RPMI7951 (cell line): ENCODE measurements at regions not wholly inside any gene's neighbourhood (a gene's known extent, or its start where the extent isn't known, plus 50 kb on each side); places are given as distances from the start of the nearest gene placed in this dataset.
A peak's percentile ranks its signal among the peaks of the same experiment; 100 is the strongest.
"Not testable (repeated sequence)": the region's sequence is repeated elsewhere in the genome, so short reads cannot be mapped to it uniquely, and the experiment has no call there.

Experiments
- DNase-seq: peaks from one replicate; pipeline ENCODE4 v3.0.0-alpha.2; 2012; ENCODE audit warnings: low read depth

DNA sequence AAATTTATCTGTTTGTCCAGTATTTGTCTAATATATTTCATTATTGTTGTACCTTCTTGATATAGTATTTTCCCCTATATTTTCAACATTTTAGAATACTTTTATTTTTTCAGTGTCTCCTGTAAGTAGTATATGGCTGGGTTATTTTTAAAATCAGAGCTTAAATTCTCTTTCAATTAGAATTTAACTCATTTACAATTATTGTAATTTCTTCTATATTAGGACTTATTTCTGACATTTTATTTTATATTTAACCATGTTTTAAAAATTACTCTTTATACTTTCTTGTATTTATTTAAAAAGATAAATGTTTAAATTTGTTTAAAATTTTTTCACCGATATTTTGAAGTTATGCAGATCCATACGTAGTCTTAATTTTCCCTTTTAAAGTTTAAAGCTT, 220.0 kb upstream of the NPVF start:
- DNase-seq: no peak

DNA sequence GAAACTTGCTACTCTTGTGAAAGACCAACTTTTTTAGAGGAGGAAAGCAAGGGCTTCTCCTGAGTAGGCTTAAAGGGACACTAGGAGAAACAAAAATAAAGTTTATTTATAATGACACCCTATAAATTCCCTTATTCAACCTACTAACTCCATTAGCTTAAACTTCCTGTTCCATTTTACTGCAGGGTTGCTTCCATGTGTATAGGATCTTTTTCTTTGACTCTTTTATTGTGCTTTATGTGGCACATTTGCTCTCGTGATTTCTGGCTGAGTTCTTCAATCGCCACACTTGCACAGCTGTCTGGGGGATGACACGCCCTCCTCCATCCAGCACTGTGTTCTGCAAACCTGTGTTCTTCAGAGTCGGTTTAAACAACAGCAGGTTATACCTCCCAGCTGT, 225.7 kb upstream of the NPVF start:
- DNase-seq: no peak

DNA sequence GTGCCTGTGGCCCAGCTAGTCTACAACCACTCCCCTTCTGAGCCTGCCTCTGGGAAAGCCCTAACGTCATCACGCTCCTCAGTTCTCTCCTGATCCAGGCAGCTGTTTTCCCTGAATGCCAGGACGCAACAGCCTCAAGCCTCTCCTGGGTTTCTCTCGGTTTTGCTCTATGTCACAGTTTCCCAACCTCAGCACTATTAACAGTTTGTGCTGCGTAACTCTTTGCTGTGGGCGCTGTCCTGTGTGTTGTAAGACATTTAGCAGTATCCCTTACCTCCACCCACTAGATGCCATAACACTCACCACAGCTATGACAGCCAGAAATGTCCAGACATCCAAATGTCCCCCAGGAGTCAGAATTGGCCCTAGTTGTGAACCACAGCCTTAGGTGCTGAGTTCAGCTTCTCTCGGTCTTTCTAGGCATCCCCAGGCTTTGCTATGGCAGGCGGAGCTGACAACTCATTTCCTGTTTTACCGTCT, 226.3 kb upstream of the NPVF start:
- DNase-seq: peak; percentile 37

DNA sequence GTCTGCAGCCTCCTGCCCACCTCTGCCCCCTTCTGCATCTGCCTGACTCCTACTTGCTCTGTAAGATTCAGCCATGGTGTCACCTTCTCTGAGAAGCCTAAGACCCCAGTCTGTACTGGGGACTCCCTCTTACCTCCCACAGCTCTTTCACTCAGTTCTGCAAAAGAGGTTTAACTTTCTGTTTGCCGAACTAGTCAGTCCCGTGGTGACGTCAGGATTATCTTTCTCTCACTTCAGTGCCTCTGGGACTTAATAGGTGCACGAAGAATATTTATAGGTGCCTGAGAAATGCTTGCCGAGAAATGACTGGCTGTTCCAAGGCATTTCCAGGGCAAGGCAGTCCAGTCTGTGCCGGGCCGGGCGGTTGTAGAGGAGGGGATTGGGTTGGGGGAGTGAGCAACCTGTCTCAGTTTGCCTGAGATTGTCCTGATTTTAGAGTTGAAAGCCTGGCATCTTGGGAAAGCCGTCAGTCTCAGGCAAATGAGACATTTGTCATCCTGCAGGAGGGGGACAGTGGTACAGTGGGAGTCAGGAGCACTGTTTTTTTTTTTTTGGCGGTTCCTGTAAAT, 227.5 kb upstream of the NPVF start:
- peak; percentile 4 for DNase-seq

DNA sequence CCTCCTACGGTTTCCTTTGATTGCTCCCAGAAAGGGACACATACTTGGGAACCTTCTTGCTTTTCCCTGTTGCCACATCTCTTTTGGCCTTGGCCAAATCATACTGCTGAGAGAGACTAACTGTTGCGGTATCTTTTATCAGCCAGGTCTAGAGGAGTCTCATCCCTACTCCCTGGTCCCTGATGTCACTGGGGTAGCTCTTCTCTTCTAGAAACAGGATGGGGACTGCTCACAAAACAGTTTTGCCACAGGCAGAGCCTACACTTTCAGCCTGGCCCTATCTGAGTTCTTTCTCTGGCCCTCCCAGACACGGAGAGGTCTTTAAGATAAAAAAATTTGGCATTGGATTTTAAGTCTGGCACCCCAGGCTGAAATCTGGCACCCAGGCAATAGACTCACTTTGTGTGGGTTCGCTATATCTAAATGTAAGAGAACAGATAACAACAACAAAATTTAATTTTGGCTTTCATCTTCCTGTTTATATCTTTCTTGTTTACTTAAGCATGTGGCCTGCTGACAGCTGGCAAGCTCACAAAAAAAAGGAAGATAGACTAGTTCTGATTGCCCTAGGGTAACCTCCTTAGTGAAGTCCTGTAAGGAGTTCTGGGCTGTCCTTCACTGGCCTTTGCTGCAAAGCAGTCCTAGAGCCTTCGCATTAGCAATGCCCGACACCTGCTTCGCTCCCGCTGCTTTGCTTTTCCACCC, 228.3 kb upstream of the NPVF start:
- peak; percentile 15 for DNase-seq

DNA sequence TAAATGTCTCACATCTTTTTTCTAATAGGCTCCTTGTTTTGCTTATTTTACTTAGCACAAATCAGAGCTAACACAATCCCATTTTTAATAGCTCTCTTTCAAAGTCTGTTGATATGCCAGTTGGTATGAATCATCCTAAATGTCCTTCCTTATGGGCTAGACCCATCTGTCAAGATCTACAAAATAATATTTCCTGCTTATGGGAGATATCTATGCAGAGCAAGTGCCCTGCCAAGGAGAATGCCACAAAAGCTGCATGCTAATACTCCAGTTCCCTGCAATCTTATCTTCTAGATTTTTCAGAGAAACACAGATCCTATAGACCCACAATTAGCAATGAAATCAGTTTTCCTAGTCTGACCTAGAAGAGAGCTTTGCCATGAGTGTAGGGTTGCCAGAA, 230.8 kb upstream of the NPVF start:
- DNase-seq: no peak

DNA sequence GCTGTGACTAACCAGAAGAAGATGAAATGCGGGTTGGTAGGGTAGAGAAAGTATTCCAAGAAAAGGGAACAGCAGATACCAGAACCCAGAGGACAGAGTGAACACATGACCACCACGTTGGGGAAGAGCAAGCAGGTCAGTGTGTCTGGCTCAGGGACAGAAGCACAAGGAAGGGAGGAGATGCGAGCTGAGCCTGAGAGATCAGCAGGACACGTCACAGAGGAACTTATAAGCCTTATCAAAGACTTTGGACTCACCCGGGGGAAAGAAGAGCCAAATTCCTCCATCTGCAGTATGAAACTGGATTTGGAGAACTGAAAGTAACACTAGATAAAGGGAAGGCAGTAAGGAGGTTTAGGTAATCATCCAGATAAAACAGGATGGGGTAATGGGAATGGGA, 232.1 kb upstream of the NPVF start:
- DNase-seq: no peak

DNA sequence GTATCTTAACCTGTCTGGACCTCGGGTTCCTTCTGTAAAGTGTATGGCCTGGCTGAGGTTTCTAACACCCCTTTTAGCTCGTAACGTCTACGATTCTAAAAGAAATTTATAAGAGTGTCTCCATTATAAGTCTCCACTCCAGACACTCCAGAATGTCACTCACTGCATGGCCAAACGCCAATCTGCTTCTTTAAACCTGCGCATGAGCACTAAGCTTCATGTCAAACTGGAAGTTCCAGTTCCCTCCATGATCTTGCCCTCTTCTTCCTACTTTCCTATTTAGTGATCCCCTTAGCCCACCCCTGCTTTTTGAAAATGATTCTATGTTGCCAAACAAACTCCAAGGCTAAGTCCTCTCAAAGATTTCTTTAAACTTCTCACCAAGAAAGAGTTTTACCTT, 241.4 kb upstream of the NPVF start:
- no peak for DNase-seq

DNA sequence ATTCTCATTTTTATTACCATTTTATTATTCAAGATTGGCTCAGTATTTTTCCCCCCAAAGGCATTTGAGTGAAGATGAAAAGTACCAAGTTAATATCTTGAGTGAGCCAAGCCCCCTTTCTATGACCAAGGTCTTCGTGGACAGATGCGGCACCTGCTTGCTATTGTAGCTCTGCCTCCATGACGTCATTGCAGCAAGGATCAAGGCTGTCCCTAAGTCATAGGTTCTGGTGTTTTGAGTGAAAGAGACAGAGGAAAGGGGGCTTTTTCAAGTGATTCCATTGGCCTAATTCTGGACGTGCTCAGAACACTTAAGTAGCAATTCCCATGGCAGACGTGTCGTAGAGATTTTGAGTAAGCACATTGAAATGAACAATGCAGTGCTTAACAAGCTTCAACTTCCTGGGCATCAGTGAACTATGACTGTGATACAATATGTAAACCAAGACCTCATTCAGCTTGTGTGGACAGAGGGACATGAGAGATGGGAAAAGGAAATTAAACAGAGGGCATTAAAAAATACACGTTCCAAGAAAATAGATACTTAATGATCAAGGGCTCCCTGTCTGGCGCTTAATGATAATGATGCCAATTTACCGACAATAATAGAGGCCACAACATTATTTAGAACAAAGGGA, 248.7 kb upstream of the NPVF start:
- no peak for DNase-seq

DNA sequence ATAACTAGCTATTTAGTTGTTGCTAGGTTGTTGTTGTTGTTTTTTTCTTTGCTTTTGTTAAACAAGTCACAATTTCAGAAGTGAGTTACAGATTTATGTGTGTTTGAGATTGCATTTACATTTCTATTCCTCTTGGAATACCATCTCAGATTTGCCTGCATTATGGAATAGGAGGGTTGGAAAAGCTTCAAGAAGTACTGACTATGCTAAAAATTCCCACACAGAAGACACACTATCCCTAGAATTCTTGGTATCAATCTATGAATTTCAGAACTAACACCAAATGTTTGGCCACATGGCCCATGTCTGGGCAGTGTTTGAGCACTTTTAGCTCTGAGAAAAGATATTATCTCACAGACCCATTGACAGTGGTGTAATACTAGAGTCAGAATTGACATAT, 249.9 kb upstream of the NPVF start:
- not testable (repeated sequence) for DNase-seq

DNA sequence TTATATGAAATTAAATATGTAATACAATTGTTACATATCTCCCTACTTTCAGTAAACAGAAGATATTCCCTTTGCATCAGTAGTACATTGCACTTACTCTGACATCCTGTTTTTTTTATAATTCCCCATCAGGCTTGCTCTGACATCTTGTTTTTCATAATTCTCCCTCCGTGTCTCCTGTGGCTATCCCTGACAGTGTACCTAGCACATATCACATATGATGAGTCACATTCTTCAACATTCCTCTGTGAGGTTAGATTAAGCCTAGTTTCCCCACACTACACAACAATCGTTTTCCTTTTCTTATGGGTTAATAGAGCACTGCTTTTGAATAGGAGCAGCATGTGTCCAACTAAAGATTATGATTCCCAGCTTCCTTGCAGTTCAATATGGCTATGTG, 250.6 kb upstream of the NPVF start:
- DNase-seq: no peak

DNA sequence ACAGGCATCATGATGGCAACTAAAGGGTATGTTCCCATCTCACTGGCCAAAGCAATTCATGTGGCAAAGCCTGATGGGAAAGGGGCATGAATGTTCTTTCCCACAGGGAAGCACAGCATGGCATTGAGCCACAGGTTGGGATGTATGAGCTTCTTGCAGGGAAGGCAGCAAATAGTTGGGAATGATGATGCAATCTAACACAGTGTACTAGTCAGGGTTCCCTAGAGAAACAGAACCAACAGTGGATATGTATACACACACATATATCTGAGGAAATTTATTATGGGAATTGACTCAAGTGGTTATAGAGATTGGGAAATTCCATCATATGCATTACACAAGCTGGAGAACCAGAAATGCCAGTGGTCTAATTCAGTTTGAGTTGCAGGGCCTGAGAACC, 253.6 kb upstream of the NPVF start:
- DNase-seq: no peak

DNA sequence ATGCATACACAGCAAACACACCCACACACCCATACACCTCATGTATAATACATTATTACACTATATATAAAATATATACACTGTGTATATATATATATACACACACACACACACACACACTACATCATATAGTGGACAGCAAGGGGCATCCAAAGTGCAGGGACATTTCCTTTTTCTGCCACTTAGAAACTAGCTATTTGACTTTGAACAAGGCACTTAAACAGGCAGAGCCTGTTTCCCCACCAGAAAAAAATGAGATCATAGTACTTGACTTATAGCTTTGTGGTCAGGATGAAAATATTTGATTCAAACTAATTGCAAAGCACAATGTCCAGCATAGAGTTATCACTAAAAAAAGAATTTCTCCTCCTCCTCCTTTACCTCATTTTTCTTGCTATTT, 254.3 kb upstream of the NPVF start:
- no peak for DNase-seq

DNA sequence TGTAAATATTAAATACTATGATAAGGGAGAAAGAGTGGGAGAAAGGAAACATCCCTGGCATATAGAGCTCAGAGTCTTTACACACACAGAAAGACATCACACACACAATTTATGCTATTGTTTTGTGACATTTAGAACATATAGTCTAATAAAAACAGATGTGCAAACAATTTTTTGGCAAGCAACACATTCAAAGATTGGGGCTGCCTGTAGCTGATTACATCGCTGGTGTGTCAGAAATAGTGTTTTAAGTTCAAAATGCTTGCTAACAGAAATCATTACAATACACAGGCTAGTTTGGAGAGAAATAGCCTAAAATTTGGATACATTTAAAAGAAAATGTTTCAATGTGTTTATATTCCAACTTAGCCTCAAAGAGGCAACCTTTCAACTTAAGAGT, 256.7 kb upstream of the NPVF start:
- DNase-seq: no peak

DNA sequence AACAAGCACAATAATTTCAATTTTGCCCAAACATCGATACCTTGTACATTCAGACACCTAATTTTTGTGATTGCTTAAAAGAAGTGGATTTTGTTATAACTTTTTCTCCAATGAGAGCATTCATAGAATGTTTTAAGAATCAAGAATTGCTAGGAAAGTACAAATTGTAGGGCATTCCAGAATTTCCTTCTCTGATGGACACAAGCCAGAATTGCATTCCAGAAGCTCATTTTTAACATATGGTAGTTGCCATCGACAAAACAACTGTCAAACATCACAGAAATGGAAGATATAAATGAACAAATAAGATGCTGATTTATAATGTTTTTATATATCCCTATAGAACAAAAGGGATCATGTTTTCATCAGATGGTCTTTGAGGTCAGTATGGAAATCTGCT, 258.4 kb upstream of the NPVF start:
- DNase-seq: no peak

DNA sequence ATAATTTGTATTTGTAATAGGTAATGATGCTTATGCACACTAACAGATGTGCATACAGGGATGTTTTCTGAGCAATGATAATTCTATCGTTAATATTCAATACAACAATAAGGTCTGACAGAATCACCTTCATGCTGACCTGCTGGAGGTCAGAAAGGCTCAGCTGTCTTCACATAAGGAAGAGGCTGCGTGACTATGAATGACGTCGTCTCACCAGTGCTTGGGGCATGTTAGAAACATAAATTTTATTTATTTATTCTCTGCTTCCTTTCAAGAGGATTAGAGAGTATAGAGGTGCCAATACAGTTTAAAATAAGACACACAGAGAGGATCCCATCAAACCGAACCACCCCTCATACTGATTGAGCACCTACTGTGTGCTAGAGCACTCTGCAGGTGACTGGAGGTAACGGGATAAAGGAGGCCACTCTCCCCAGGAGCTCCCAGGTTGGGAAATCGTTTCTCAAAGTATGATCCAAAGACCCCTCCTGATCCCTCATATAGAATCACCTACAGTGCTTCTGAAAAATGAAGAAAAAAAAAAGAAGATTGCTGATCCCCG, 265.6 kb upstream of the NPVF start:
- DNase-seq: no peak

DNA sequence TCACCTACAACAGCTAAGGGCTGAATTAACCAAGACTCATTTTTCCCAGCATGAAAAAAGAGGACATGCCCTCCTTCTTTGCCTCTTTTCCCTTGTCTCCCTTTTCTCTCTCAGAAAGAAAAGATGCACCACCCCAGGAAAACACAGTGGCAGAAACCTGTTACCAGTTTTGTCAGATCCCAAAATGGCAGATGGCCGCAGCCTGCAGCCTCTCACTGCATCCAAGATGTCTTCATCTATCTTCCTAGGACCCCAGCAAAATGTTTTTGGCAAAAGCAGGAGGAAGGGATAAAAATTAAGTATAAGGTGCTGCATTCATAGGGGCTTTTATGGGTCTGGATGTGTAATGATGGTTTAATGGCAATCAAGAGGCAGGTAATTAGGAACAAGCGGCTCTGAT, 266.6 kb upstream of the NPVF start:
- DNase-seq: no peak

DNA sequence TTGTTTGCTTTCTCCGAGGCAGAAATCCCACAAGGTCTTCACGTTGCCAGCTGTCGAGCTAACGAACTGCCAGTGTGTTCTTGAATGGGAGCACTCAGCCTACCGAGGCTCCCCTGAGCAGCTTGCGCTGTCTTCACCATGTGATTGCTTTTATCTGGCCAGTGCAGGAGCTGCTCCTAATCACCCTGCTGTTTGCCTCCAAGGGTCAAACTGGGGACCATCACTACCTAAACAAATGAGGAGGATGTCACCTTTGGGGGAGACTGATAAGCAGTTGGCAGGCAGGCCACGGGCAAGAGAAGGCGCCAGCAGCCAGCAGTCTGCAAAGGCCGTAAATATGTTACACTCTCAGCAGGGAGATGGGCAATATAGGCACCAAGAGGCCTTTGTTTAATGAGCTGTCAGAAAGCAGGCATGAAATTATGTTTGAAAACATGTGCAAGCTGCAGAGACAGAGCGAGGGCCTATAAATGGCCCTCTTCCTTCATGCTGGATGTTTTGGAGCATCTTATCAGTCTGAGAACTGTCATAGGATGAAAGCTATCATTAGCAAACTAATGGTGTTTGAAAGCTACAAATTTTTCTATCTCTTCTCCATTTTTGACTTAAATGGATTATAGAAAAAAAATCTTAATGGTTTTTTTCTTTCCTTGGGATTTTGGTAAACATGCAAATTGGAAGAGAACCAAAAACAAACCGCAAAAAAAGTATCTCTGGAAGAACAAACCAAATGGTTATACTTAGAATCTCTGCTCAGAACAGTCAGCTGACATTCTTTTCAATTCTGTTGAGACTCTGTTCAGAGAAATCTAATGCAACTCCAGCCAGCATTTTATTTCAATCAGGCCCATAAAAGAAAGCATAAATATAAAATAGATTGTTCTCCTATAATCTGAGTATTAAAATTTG, 267.3 kb upstream of the NPVF start:
- DNase-seq: no peak

DNA sequence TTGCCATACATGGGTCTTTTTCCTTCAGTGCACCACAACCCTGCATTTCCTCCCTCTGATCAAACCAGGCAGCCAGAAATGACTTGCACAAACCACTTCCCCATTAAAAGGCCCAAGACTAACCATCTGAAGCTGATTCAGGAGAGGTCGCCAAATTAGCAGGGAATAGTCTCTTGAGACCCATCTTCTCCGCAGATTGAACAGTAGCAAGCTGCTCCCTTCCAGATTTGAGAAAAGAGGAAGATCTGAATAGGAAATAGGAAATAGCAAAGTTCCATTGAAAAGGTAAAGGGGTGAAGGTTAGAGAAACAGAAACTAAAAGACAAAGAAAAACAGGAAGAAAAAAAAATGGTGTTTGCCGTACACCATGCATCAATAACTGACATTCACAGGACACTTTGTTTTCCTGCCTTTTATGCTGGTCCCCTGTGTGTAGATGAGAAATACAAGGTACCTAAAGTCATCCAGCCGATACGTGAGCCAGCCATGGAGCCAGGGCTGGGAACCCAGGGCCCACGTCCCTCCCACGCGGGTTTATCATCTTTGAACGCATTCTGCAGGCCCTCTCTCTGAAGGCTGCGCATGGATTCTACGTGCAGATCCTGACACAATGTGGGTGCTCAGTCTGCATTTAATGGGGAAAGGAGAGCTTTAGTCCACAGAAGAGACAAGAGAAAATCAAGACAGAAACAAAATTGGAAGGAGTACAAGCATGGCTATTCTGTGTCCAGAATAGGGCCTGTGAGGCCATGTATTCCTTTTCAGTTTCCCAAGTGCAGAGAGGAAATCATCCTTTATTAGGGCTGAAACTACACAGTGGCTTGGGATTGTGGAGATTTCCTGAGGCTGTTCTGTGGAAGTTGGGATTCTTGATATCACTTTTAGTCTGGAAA, 268.4 kb upstream of the NPVF start:
- DNase-seq: no peak

DNA sequence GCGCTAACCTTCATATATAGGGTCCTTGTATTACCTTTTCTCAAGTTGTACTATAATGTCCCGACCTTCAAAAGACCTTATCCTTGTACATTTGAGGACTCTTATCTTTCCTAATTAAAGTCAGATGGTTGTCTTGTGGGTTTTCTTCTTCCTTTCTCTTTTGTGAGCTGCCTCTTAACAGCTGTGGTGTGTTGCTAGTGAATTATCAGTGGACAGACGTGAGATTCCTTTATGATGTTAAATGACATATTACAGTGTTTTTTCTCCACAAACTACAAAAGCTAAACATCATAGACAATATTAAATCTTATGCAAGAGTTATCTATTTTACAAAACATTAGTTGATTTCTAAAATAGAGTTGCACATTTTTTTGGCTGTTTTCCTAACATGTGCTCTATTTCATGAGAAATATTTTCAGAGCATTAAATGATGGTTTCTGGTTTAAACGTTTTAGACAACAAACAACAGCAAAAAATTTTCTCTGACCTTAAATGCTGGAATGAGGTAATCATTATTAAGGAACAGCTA, 272.2 kb upstream of the NPVF start:
- no peak for DNase-seq

DNA sequence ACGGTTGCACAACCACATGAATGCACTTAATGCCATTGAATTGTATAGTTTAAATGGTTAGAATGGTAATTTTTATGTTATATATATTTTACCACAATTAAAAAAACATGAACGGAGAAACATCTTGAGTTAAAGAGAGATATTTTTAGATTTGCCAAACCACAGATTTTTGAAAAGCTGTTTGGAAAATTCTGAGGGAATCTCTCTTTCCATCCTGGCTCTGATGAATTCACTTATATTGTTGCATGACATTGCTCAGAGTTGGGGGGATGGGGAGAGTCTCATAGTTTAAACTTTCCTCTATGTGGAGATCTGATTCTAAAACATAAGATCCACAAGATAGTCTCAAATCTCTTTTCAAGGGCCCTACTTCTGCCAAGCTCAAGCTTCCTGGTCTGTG, 275.0 kb upstream of the NPVF start:
- DNase-seq: no peak
